ENCODE measurements at regions not wholly inside any gene's neighbourhood (a gene's known extent, or its start where the extent isn't known, plus 50 kb on each side); places are given as distances from the start of the nearest gene placed in this dataset.
A peak's percentile ranks its signal among the peaks of the same experiment; 100 is the strongest.

DNA sequence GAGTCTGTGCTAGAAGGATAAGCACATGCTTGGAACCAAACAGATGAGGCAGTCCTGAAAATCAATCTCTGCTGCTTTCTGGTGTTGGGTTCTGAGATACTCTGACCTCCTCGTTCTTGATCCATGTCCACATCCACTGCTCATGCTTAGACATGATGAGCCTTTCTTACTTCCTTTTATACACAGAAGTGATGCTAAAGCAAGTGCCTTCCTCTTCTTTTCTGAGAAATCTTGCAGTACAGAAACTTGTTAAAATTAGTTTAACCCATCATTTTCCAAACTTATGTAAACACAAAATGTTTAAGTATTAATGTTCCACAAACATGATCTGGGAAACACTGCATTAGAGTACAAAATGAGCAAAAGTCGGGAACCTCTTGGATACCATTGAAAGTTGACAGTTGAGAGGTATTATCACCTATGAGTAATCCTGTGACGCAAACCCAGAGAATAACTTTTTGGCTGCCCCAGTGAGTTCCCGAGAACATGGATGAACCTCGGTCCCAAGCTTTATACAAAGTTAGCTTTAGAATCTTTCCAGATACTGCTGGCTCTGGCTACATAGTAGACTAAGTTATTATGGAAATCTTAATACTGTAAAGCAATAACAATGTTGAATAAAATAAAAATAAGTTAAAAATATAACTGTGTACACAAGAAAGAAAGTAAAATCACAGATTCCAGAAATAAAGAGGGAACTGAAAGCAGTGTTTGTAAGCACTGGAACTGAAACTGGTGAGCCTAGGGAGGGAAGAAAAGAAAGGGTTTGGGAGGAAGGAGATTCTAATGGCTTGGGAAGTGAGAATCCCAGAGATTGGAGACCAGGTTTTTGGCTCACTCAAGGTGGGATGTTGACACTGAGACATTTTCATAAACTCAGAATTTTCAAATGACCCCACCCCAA lies 429.3 kb upstream of the RUNX1 start:
- peak overlapping the region in 1 of 2 donors; percentile 73 for H3K4me3 Mint-ChIP-seq
- Histone ChIP-seq H3K9me3 (replicated peaks in 1 of 2; ENCODE audit: control insufficient read depth in 1 of 2, insufficient read depth in 1 of 2, low read length in 2 of 2) (no peaks in the 10 kb centered on the region), H3K27me3 (ENCODE audit: control insufficient read depth in 2 of 2, insufficient read depth in 2 of 2, low read length in 2 of 2) (no peaks in the 10 kb centered on the region), H3K79me2 (ENCODE audit: insufficient read depth, low read length) (no peaks in the 10 kb centered on the region), H3K27ac (ENCODE audit: low read depth in 1 of 2, low read length in 2 of 2) (peak overlapping the region in 1 of 2 donors; percentile 81), H3K9ac (ENCODE audit: insufficient read depth, low read length, poor library complexity, severe bottlenecking) (no peak overlapping the region), H3K4me1 (ENCODE audit: control insufficient read depth in 1 of 2, insufficient read depth in 2 of 2, low read length in 2 of 2) (peaks cover 39 to 54% of the 10 kb centered on the region in 2 donors), H2AFZ (ENCODE audit: insufficient read depth, low read depth, low read length, poor library complexity, severe bottlenecking) (no peak overlapping the region), H3K36me3 (replicated peaks in 1 of 2; ENCODE audit: control insufficient read depth in 1 of 2, insufficient read depth in 2 of 2, low read length in 2 of 2) (no peaks in the 10 kb centered on the region), H3K4me2 (replicated peaks; ENCODE audit: extremely low read depth, low read length, poor library complexity, severe bottlenecking) (peak overlapping the region; percentile 59), H3K4me3 (replicated peaks in 1 of 3; ENCODE audit: low read depth in 2 of 3, low read length in 3 of 3) (peak overlapping the region in 2 of 3 experiments; percentile 23 to 67), H4K20me1 (ENCODE audit: insufficient read depth, low read length) (no peaks in the 10 kb centered on the region)
- DNase-seq: peak; percentile 46 to 62 (median 52)
- WGBS (ENCODE audit: insufficient coverage): no CpG with 5 or more reads among the region's 5 CpGs
- intact Hi-C loops (cut with micrococcal nuclease): no loop called here
- peaks cover 40% of the 10 kb centered on the region for H3K4me1 Mint-ChIP-seq
- TF ChIP-seq, protein P1, sequence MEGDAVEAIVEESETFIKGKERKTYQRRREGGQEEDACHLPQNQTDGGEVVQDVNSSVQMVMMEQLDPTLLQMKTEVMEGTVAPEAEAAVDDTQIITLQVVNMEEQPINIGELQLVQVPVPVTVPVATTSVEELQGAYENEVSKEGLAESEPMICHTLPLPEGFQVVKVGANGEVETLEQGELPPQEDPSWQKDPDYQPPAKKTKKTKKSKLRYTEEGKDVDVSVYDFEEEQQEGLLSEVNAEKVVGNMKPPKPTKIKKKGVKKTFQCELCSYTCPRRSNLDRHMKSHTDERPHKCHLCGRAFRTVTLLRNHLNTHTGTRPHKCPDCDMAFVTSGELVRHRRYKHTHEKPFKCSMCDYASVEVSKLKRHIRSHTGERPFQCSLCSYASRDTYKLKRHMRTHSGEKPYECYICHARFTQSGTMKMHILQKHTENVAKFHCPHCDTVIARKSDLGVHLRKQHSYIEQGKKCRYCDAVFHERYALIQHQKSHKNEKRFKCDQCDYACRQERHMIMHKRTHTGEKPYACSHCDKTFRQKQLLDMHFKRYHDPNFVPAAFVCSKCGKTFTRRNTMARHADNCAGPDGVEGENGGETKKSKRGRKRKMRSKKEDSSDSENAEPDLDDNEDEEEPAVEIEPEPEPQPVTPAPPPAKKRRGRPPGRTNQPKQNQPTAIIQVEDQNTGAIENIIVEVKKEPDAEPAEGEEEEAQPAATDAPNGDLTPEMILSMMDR (IDR thresholded peaks at IDR 0.05): no peak
- no peaks in the 10 kb centered on the region for H3K27me3 Mint-ChIP-seq (ENCODE audit: low read depth in 3 of 3)
- H3K36me3 Mint-ChIP-seq: no peaks in the 10 kb centered on the region
- H3K9me3 Mint-ChIP-seq: peaks cover 0 to 7% (median 2%) of the 10 kb centered on the region in 7 donors
- H3K27ac Mint-ChIP-seq: peak overlapping the region; percentile 75 to 93 (median 81)

DNA sequence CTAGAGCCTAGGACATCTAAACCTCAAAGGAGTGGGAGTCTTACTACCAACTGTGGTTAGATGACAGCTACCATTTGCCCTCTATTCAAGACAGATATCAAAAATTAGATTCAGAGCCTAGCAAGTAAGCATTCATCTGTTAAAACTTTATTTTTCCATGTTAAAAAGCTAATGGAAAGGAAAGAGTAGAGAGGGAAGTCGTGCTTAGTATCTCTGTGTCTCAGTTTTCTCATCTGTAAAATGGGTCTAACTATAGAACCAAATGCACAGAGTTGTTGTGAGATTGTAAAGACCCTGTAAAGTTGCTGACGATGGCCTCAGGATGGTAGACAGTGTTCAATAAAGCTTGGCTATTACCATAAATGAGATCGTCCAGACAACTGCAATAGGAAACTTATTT lies 428.5 kb upstream of the RUNX1 start:
- Histone ChIP-seq H3K27me3 (ENCODE audit: control insufficient read depth in 2 of 2, insufficient read depth in 2 of 2, low read length in 2 of 2) (no peaks in the 10 kb centered on the region), H3K9ac (ENCODE audit: insufficient read depth, low read length, poor library complexity, severe bottlenecking) (no peak overlapping the region), H3K36me3 (replicated peaks in 1 of 2; ENCODE audit: control insufficient read depth in 1 of 2, insufficient read depth in 2 of 2, low read length in 2 of 2) (no peaks in the 10 kb centered on the region), H3K27ac (ENCODE audit: low read depth in 1 of 2, low read length in 2 of 2) (peak overlapping the region in 1 of 2 donors; percentile 81), H3K4me3 (replicated peaks in 1 of 3; ENCODE audit: low read depth in 2 of 3, low read length in 3 of 3) (no peak overlapping the region), H3K9me3 (replicated peaks in 1 of 2; ENCODE audit: control insufficient read depth in 1 of 2, insufficient read depth in 1 of 2, low read length in 2 of 2) (no peaks in the 10 kb centered on the region), H3K79me2 (ENCODE audit: insufficient read depth, low read length) (no peaks in the 10 kb centered on the region), H3K4me2 (replicated peaks; ENCODE audit: extremely low read depth, low read length, poor library complexity, severe bottlenecking) (no peak overlapping the region), H2AFZ (ENCODE audit: insufficient read depth, low read depth, low read length, poor library complexity, severe bottlenecking) (no peak overlapping the region), H3K4me1 (ENCODE audit: control insufficient read depth in 1 of 2, insufficient read depth in 2 of 2, low read length in 2 of 2) (peaks cover 43 to 59% of the 10 kb centered on the region in 2 donors), H4K20me1 (ENCODE audit: insufficient read depth, low read length) (no peaks in the 10 kb centered on the region)
- intact Hi-C loops (cut with micrococcal nuclease): no loop called here
- DNase-seq: no peak
- Mint-ChIP-seq H3K27ac (peak overlapping the region in 2 of 7 donors; percentile 25 to 58), H3K27me3 (ENCODE audit: low read depth in 3 of 3) (no peaks in the 10 kb centered on the region), H3K36me3 (no peaks in the 10 kb centered on the region), H3K9me3 (peaks cover 0 to 7% (median 2%) of the 10 kb centered on the region in 7 donors), H3K4me1 (peaks cover 48% of the 10 kb centered on the region), H3K4me3 (no peak overlapping the region)
- no CpG with 5 or more reads among the region's 3 CpGs for WGBS (ENCODE audit: insufficient coverage)
- TF ChIP-seq, protein P1 (IDR thresholded peaks at IDR 0.05): no peak

All from CD14-positive monocyte (primary cell).